ENCODE measurements at regions not wholly inside any gene's neighbourhood (a gene's known extent, or its start where the extent isn't known, plus 50 kb on each side); places are given as distances from the start of the nearest gene placed in this dataset.

- no peaks in the 10 kb centered on the region for H3K27me3 ChIP-seq (ENCODE audit: control insufficient read depth in 4 of 4, insufficient read depth in 4 of 4, low read length in 3 of 4)
- H3K9me3 ChIP-seq (ENCODE audit: control insufficient read depth in 4 of 4, low read length in 3 of 4) = no peaks in the 10 kb centered on the region
- no peaks in the 10 kb centered on the region for H3K4me1 ChIP-seq (ENCODE audit: control insufficient read depth in 4 of 4, insufficient read depth in 4 of 4, low read length in 3 of 4)
- no peak for DNase-seq (ENCODE audit: low spot score)
- no peak overlapping the region for H3K27ac ChIP-seq (ENCODE audit: low read depth in 1 of 2, low read length in 2 of 2)
- 83% methylated on average over 4 of the region's 4 CpGs for WGBS
- TF ChIP-seq TAF1 (conservative IDR thresholded peaks at IDR 0.05) (no peak), CTCF (IDR thresholded peaks at IDR 0.05; ENCODE audit: low read depth, low read length, missing input control) (no peak), FOXA2 (IDR thresholded peaks at IDR 0.05) (no peak), REST (IDR thresholded peaks at IDR 0.05) (no peak), HNF4A (conservative IDR thresholded peaks at IDR 0.05) (no peak), NR2F2 (IDR thresholded peaks at IDR 0.05) (no peak), EGR1 (IDR thresholded peaks at IDR 0.05; ENCODE audit: low read depth in 2 of 2) (no peak), SP1 (IDR thresholded peaks at IDR 0.05) (no peak), YY1 (IDR thresholded peaks at IDR 0.05) (no peak), RXRA (IDR thresholded peaks at IDR 0.05) (no peak), FOXA1 (IDR thresholded peaks at IDR 0.05) (no peak), MAX (IDR thresholded peaks at IDR 0.05) (no peak)
- no peaks in the 10 kb centered on the region for H3K36me3 ChIP-seq (ENCODE audit: control insufficient read depth in 4 of 4, insufficient read depth in 3 of 4, low read depth in 1 of 4, low read length in 3 of 4)
- no peak overlapping the region for H3K4me3 ChIP-seq (ENCODE audit: low read depth in 1 of 3, low read length in 3 of 3)
- H3K9ac ChIP-seq (ENCODE audit: low read depth in 1 of 2, low read length in 2 of 2) = no peak overlapping the region
Observed at GRCh38 chr7:117951691-117952280, 78.5 kb upstream of the CTTNBP2 start.

- Histone ChIP-seq H3K36me3 (ENCODE audit: control insufficient read depth in 4 of 4, insufficient read depth in 3 of 4, low read depth in 1 of 4, low read length in 3 of 4) (no peaks in the 10 kb centered on the region), H3K27ac (ENCODE audit: low read depth in 1 of 2, low read length in 2 of 2) (no peak overlapping the region), H3K27me3 (ENCODE audit: control insufficient read depth in 4 of 4, insufficient read depth in 4 of 4, low read length in 3 of 4) (no peaks in the 10 kb centered on the region), H3K4me3 (ENCODE audit: low read depth in 1 of 3, low read length in 3 of 3) (no peak overlapping the region), H3K9ac (ENCODE audit: low read depth in 1 of 2, low read length in 2 of 2) (no peak overlapping the region), H3K9me3 (ENCODE audit: control insufficient read depth in 4 of 4, low read length in 3 of 4) (no peaks in the 10 kb centered on the region), H3K4me1 (ENCODE audit: control insufficient read depth in 4 of 4, insufficient read depth in 4 of 4, low read length in 3 of 4) (no peaks in the 10 kb centered on the region)
- TF ChIP-seq GABPA (IDR thresholded peaks at IDR 0.05 in 1 of 2, conservative IDR thresholded peaks at IDR 0.05 in 1 of 2) (no peak), EGR1 (IDR thresholded peaks at IDR 0.05; ENCODE audit: low read depth in 2 of 2) (no peak), YY1 (IDR thresholded peaks at IDR 0.05) (no peak), HNF4A (conservative IDR thresholded peaks at IDR 0.05) (no peak), JUND (IDR thresholded peaks at IDR 0.05) (no peak), RAD21 (IDR thresholded peaks at IDR 0.05) (no peak), ZBTB33 (IDR thresholded peaks at IDR 0.05) (no peak), HNF4G (IDR thresholded peaks at IDR 0.05) (no peak), FOXA2 (IDR thresholded peaks at IDR 0.05) (no peak), TAF1 (conservative IDR thresholded peaks at IDR 0.05) (no peak), MAX (IDR thresholded peaks at IDR 0.05) (no peak), FOXA1 (IDR thresholded peaks at IDR 0.05) (no peak), ATF3 (IDR thresholded peaks at IDR 0.05) (no peak), NR2F2 (IDR thresholded peaks at IDR 0.05) (no peak), RXRA (IDR thresholded peaks at IDR 0.05) (no peak)
- no peak for DNase-seq (ENCODE audit: low spot score)
- WGBS = 84% methylated on average over 4 of the region's 4 CpGs
Observed at GRCh38 chr7:117955046-117955445, 81.8 kb upstream of the CTTNBP2 start.

All from liver (tissue), 8 donors.